Ishikawa (cell line): ENCODE measurements at regions not wholly inside any gene's neighbourhood (a gene's known extent, or its start where the extent isn't known, plus 50 kb on each side); places are given as distances from the start of the nearest gene placed in this dataset.

Experiments
- CEBPB ChIP-seq: IDR thresholded peaks from 2 replicates; pipeline ENCODE4 v1.6.1; 2012
- CREB1 ChIP-seq: IDR thresholded peaks from 2 replicates; pipeline ENCODE4 v1.6.1; 2012; ENCODE audit warnings: low read depth
- EGR1 ChIP-seq: IDR thresholded peaks from 2 replicates; pipeline ENCODE4 v1.6.1; 2012
- EP300 ChIP-seq: IDR thresholded peaks from 2 replicates; pipeline ENCODE4 v1.6.1; 2012; ENCODE audit warnings: borderline replicate concordance
- FOXM1 ChIP-seq: IDR thresholded peaks from 2 replicates; pipeline ENCODE4 v1.6.1; 2012; ENCODE audit warnings: low read depth, borderline replicate concordance
- RAD21 ChIP-seq: IDR thresholded peaks from 2 replicates; pipeline ENCODE4 v1.6.1; 2012; ENCODE audit warnings: low read depth
- TCF12 ChIP-seq: IDR thresholded peaks from 2 replicates; pipeline ENCODE4 v1.6.1; 2012; ENCODE audit warnings: low read depth
- TEAD4 ChIP-seq: IDR thresholded peaks from 2 replicates; pipeline ENCODE4 v1.6.1; 2012
- YY1 ChIP-seq: IDR thresholded peaks from 2 replicates; pipeline ENCODE4 v1.6.1; 2012; ENCODE audit warnings: low read depth
- ZBTB7A ChIP-seq: IDR thresholded peaks from 2 replicates; pipeline ENCODE4 v1.6.1; 2012; ENCODE audit warnings: low read depth
- TF ChIP-seq, protein P1 (sequence below): IDR thresholded peaks from 2 replicates; pipeline ENCODE4 v1.6.1; 2012; ENCODE audit warnings: low read depth, mild to moderate bottlenecking
- TF ChIP-seq, protein P2 (sequence below): IDR thresholded peaks from 2 replicates; pipeline ENCODE4 v1.6.1; 2012
- TF ChIP-seq, protein P3 (sequence below): IDR thresholded peaks from 2 replicates; pipeline ENCODE4 v1.6.1; 2012

DNA sequence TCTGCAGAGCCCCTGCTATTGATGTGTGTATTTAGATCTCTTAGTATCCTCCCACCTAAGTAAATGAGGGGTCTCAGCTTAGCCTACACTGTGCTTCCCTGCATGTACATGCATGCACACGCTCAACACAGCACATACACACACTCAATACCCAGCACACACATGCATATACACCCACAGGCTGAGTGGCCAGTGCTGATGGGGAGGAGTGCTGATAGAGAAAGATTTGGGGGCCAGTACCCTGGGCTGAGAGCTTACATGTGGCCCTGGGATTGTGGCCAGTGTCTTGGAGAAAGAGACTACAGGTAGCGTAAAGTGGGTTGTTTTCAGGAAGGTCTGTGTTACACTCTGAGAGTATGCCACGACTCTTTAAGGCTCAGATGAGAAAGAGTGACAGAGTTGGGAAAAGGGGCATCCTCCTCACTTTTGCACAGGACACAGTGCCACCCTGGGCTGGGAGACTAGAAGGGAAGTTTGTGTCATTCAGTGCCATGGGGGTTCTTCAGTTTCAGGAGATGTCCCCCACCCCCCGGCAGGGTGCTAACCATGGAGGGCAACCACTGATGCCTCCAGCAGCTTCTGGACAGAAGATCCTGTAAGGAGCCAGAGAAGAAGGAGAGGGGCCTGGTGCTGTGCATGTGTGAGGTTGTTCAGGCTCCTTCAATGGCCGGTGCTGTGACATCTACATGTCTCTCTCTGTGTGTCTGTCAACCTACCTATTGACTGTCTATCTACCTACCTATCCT lies 166.8 kb downstream of the RHOU start:
- no peak for TF ChIP-seq EP300
- TF ChIP-seq, protein P1, sequence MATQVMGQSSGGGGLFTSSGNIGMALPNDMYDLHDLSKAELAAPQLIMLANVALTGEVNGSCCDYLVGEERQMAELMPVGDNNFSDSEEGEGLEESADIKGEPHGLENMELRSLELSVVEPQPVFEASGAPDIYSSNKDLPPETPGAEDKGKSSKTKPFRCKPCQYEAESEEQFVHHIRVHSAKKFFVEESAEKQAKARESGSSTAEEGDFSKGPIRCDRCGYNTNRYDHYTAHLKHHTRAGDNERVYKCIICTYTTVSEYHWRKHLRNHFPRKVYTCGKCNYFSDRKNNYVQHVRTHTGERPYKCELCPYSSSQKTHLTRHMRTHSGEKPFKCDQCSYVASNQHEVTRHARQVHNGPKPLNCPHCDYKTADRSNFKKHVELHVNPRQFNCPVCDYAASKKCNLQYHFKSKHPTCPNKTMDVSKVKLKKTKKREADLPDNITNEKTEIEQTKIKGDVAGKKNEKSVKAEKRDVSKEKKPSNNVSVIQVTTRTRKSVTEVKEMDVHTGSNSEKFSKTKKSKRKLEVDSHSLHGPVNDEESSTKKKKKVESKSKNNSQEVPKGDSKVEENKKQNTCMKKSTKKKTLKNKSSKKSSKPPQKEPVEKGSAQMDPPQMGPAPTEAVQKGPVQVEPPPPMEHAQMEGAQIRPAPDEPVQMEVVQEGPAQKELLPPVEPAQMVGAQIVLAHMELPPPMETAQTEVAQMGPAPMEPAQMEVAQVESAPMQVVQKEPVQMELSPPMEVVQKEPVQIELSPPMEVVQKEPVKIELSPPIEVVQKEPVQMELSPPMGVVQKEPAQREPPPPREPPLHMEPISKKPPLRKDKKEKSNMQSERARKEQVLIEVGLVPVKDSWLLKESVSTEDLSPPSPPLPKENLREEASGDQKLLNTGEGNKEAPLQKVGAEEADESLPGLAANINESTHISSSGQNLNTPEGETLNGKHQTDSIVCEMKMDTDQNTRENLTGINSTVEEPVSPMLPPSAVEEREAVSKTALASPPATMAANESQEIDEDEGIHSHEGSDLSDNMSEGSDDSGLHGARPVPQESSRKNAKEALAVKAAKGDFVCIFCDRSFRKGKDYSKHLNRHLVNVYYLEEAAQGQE, result no peak
- TF ChIP-seq CREB1, result no peak
- no peak for TF ChIP-seq FOXM1
- TF ChIP-seq TEAD4, result no peak
- no peak for TF ChIP-seq ZBTB7A
- TF ChIP-seq CEBPB, result no peak
- TF ChIP-seq, protein P2, sequence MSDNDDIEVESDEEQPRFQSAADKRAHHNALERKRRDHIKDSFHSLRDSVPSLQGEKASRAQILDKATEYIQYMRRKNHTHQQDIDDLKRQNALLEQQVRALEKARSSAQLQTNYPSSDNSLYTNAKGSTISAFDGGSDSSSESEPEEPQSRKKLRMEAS, result no peak
- TF ChIP-seq EGR1, result no peak
- no peak for TF ChIP-seq RAD21
- no peak for TF ChIP-seq YY1
- TF ChIP-seq TCF12, result no peak
- TF ChIP-seq, protein P3, sequence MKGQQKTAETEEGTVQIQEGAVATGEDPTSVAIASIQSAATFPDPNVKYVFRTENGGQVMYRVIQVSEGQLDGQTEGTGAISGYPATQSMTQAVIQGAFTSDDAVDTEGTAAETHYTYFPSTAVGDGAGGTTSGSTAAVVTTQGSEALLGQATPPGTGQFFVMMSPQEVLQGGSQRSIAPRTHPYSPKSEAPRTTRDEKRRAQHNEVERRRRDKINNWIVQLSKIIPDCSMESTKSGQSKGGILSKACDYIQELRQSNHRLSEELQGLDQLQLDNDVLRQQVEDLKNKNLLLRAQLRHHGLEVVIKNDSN, result no peak
